OCI-LY3 (cell line): ENCODE measurements at regions not wholly inside any gene's neighbourhood (a gene's known extent, or its start where the extent isn't known, plus 50 kb on each side); places are given as distances from the start of the nearest gene placed in this dataset.

ENCODE experiments used
- H2AFZ ChIP-seq: fragments of 200-600, 300-600 bp; shearing (Covaris generic); 2 replicates; pipeline ENCODE4 v1.6.0; 2014; ENCODE audit warnings: antibody characterized with exemption, low read depth, low read length
- H3K27ac ChIP-seq: fragments of 200-600, 300-600 bp; sonication (generic); 2 replicates; pipeline ENCODE4 v1.5.1; 2014; ENCODE audit warnings: mild to moderate bottlenecking, low read length, moderate library complexity, mixed read lengths
- H3K27me3 ChIP-seq: fragments of 200-600, 300-600 bp; sonication (generic); 2 replicates; pipeline ENCODE4 v1.6.1; 2014; ENCODE audit warnings: low read depth, low read length, mixed read lengths
- H3K36me3 ChIP-seq: fragments of 200-600, 300-600 bp; sonication (generic); replicated peaks from 2 replicates; pipeline ENCODE3; 2014; ENCODE audit warnings: low read depth, low read length, mixed read lengths
- H3K4me1 ChIP-seq: fragments of 300-600, 200-600 bp; sonication (generic); 2 replicates; pipeline ENCODE4 v1.6.1; 2014; ENCODE audit warnings: low read length, mixed read lengths
- H3K4me2 ChIP-seq: fragments of 200-600, 300-600 bp; sonication (generic); 2 replicates; pipeline ENCODE4 v1.6.1; 2014; ENCODE audit warnings: low read length, mixed read lengths
- H3K4me3 ChIP-seq: fragments of 300-600, 200-600 bp; sonication (generic); 2 replicates; pipeline ENCODE4 v1.5.1; 2014; ENCODE audit warnings: antibody characterized with exemption, mild to moderate bottlenecking, low read length, moderate library complexity
- H3K79me2 ChIP-seq: fragments of 300-600, 200-600 bp; shearing (Covaris generic); 2 replicates; pipeline ENCODE4 v1.6.1; 2014; ENCODE audit warnings: mild to moderate bottlenecking, low read length, mixed read lengths
- H3K9ac ChIP-seq: fragments of 300-600, 200-600 bp; shearing (Covaris generic); 2 replicates; pipeline ENCODE4 v1.6.0; 2014; ENCODE audit warnings: mild to moderate bottlenecking, low read length, moderate library complexity
- H3K9me3 ChIP-seq: fragments of 200-600, 300-600 bp; shearing (Covaris generic); 2 replicates; pipeline ENCODE4 v1.6.1; 2014; ENCODE audit warnings: low read length, mixed read lengths; ENCODE audit not compliant: insufficient read depth
- H4K20me1 ChIP-seq: fragments of 200-600, 300-600 bp; sonication (generic); 2 replicates; pipeline ENCODE4 v1.6.1; 2016; ENCODE audit warnings: low read length, mixed read lengths; ENCODE audit not compliant: insufficient read depth
- EZH2phosphoT487 ChIP-seq: fragments of 200-600 bp; shearing (Covaris generic); IDR thresholded peaks from 2 replicates; pipeline ENCODE4 v1.6.1; 2018; ENCODE audit warnings: antibody characterized with exemption, mixed run types, low read depth
- TF ChIP-seq, protein P1 (sequence below): fragments of 200-600, 300-600 bp; sonication (generic); IDR thresholded peaks from 2 replicates; pipeline ENCODE4 v1.5.1; 2014; ENCODE audit warnings: antibody characterized with exemption, low read length, low read depth

DNA sequence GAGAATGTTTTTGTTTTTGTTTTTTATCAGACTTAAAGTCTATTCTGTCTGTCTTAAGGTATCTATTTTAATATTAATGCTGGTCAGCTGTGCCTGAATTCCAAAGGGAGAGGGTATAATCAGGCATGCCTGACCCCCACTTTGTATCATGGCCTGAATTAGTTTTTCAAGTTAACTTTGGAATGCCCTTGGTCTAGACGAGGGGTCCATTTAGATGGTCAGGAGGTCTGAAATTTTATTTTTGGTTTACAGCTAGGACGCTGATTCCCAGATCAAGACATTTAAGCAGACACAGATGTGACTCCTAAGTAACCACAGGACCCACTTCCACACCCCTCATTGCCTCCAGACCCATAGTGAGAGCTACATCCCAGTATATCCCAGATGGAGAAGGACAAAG lies 189.5 kb downstream of the ARHGAP12 start:
- Histone ChIP-seq H3K36me3 (no peaks in the 10 kb centered on the region), H3K27me3 (no peaks in the 10 kb centered on the region), H3K79me2 (no peaks in the 10 kb centered on the region)

DNA sequence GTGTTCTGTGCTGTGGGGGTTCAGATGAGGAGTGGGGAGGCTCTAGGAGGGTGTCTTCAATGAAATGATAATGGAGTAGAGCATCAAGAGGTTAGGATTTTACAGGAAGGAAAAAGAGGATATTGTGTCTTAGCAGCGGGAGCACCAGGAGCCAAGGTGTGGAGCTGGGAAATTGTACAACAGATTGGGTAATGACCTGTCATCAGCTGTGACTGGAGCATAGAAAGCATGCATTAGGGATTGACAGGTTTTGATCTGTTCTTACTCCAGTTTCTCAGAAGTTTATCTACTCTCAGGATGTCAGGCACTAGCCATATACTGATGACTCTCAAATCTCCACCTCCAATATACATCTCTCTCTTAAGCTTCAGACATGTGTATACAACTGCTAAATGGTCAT lies 196.9 kb downstream of the ARHGAP12 start:
- TF ChIP-seq EZH2phosphoT487: no peak
- TF ChIP-seq, protein P1, sequence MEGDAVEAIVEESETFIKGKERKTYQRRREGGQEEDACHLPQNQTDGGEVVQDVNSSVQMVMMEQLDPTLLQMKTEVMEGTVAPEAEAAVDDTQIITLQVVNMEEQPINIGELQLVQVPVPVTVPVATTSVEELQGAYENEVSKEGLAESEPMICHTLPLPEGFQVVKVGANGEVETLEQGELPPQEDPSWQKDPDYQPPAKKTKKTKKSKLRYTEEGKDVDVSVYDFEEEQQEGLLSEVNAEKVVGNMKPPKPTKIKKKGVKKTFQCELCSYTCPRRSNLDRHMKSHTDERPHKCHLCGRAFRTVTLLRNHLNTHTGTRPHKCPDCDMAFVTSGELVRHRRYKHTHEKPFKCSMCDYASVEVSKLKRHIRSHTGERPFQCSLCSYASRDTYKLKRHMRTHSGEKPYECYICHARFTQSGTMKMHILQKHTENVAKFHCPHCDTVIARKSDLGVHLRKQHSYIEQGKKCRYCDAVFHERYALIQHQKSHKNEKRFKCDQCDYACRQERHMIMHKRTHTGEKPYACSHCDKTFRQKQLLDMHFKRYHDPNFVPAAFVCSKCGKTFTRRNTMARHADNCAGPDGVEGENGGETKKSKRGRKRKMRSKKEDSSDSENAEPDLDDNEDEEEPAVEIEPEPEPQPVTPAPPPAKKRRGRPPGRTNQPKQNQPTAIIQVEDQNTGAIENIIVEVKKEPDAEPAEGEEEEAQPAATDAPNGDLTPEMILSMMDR: no peak
- H3K4me1 ChIP-seq: no peaks in the 10 kb centered on the region

More for the DNA sequence above, 189.5 kb downstream of the ARHGAP12 start:
- no peaks in the 10 kb centered on the region for H3K9me3 ChIP-seq
- no peak overlapping the region for H2AFZ ChIP-seq
- H4K20me1 ChIP-seq: no peaks in the 10 kb centered on the region
- no peak overlapping the region for H3K4me3 ChIP-seq
- H3K4me2 ChIP-seq: no peak overlapping the region
- TF ChIP-seq EZH2phosphoT487: no peak
- TF ChIP-seq, protein P1: no peak
- no peak overlapping the region for H3K27ac ChIP-seq
- no peaks in the 10 kb centered on the region for H3K4me1 ChIP-seq
- no peak overlapping the region for H3K9ac ChIP-seq

DNA sequence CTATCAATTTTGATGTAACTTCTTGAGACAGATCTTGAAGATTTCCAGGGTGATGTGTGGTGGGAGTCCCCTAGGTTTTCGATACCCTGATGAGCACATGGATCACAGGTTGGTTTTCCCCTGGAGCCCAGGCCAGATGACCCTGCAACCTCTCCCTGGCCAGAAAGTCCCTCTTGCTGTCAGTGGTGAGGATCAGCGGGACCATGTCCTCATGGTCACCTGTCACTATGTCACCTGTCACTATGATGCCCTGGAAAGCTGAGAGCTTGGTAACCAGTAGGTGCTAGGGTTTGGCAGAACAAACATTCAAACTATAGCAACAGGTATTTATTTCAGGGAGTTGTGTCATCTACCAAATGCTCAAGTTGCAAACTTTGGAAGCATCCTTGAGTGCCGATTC lies 197.9 kb downstream of the ARHGAP12 start:
- H4K20me1 ChIP-seq: no peaks in the 10 kb centered on the region
- H2AFZ ChIP-seq: no peak overlapping the region
- peaks cover 5% of the 10 kb centered on the region; the same call in 1 of the 2 replicates for H3K27me3 ChIP-seq

More for the DNA sequence above, 196.9 kb downstream of the ARHGAP12 start:
- Histone ChIP-seq H3K27ac (no peak overlapping the region), H3K79me2 (no peaks in the 10 kb centered on the region), H2AFZ (no peak overlapping the region), H3K9me3 (no peaks in the 10 kb centered on the region), H3K4me2 (no peak overlapping the region), H3K36me3 (no peaks in the 10 kb centered on the region), H3K9ac (no peak overlapping the region), H3K4me3 (no peak overlapping the region), H3K27me3 (peaks cover 5% of the 10 kb centered on the region; the same call in 1 of the 2 replicates), H4K20me1 (no peaks in the 10 kb centered on the region)

DNA sequence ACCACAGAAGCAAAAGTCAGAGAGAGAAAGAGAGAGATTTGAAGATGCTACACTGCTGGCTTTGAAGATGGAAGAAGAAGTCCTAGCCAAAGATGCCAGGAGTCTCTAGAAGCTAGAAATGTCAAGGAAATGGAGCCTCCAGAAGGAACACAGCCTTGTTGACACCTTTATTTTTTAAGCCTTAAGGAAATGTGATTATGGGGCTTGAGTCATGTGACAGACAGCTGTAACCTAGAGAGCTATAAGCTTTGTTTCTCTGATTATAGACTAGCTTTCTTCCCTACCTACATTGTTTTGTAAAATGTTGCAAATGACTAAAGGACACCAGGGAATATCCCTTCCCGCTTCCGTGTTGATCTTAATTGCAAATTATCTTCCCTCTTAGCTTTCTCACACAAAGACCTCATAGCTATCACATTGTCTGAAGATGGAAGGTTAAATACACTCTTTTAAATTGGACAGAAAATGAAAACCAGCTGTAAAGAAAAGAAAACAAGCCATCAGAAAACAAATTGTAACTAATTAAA lies 199.9 kb downstream of the ARHGAP12 start:
- Histone ChIP-seq H4K20me1 (no peaks in the 10 kb centered on the region), H3K27ac (no peak overlapping the region), H3K36me3 (no peaks in the 10 kb centered on the region), H3K4me1 (no peaks in the 10 kb centered on the region), H3K27me3 (peaks cover 5% of the 10 kb centered on the region; the same call in 1 of the 2 replicates), H3K9me3 (no peaks in the 10 kb centered on the region), H3K79me2 (no peaks in the 10 kb centered on the region), H3K4me2 (no peak overlapping the region), H3K4me3 (no peak overlapping the region), H3K9ac (no peak overlapping the region), H2AFZ (no peak overlapping the region)
- TF ChIP-seq EZH2phosphoT487: no peak
- TF ChIP-seq, protein P1: no peak

More for the DNA sequence above, 197.9 kb downstream of the ARHGAP12 start:
- no peaks in the 10 kb centered on the region for H3K9me3 ChIP-seq
- H3K4me2 ChIP-seq: no peak overlapping the region
- no peaks in the 10 kb centered on the region for H3K4me1 ChIP-seq
- no peak overlapping the region for H3K27ac ChIP-seq
- TF ChIP-seq, protein P1: no peak
- H3K4me3 ChIP-seq: no peak overlapping the region
- no peaks in the 10 kb centered on the region for H3K36me3 ChIP-seq
- H3K9ac ChIP-seq: no peak overlapping the region
- H3K79me2 ChIP-seq: no peaks in the 10 kb centered on the region
